GM23338 (cell line): ENCODE measurements at regions not wholly inside any gene's neighbourhood (a gene's known extent, or its start where the extent isn't known, plus 50 kb on each side); places are given as distances from the start of the nearest gene placed in this dataset.

Experiments
- CTCF ChIP-seq, 2 experiments: fragments of 200-600 bp in 1 of 2; sonication (generic) in 1 of 2; conservative IDR thresholded peaks; 2 replicates each; pipeline versions ENCODE4 v1.5.1 to v1.6.1; 2016 to 2017; ENCODE audit warnings: antibody characterized with exemption in 2 of 2, low read depth in 2 of 2, mild to moderate bottlenecking in 2 of 2, moderate library complexity in 1 of 2
- EZH2 ChIP-seq: fragments of 200-600 bp; sonication (generic); IDR thresholded peaks from one replicate; pipeline ENCODE4 v1.8.0; 2017; ENCODE audit warnings: antibody characterized with exemption, mild to moderate bottlenecking, low read depth; ENCODE audit not compliant: unreplicated experiment
- EZH2phosphoT487 ChIP-seq: fragments of 200-600 bp; sonication (generic); IDR thresholded peaks from one replicate; pipeline ENCODE4 v1.8.1; 2018; ENCODE audit warnings: antibody characterized with exemption; ENCODE audit not compliant: unreplicated experiment
- POLR2AphosphoS5 ChIP-seq: IDR thresholded peaks from 2 replicates; pipeline ENCODE4 v1.6.1; 2016; ENCODE audit warnings: antibody characterized with exemption, low read depth
- REST ChIP-seq: IDR thresholded peaks from one replicate; pipeline ENCODE4 v1.6.1; 2018; ENCODE audit warnings: antibody characterized with exemption; ENCODE audit not compliant: unreplicated experiment

GRCh38 chr3:40972350-40972749 lies 227.0 kb upstream of the CTNNB1 start:
- TF ChIP-seq CTCF (conservative IDR thresholded peaks at IDR 0.05; ENCODE audit: low read depth in 2 of 2) (no peak), EZH2 (no peak), POLR2AphosphoS5 (no peak), EZH2phosphoT487 (no peak), REST (no peak)
